Endodermal cell (in vitro differentiated cells): ENCODE measurements at regions not wholly inside any gene's neighbourhood (a gene's known extent, or its start where the extent isn't known, plus 50 kb on each side); places are given as distances from the start of the nearest gene placed in this dataset.
A peak's percentile ranks its signal among the peaks of the same experiment; 100 is the strongest.

Source experiments
- DNase-seq: peaks from one replicate; pipeline ENCODE4 v3.0.0-alpha.2; 2017
- H3K27ac ChIP-seq: 2 replicates; pipeline ENCODE4 v1.5.1; 2013; ENCODE audit warnings: mild to moderate bottlenecking, low read depth, low read length, moderate library complexity
- H3K27me3 ChIP-seq: 2 replicates; pipeline ENCODE4 v1.6.1; 2013; ENCODE audit warnings: mild to moderate bottlenecking, low read length, moderate library complexity; ENCODE audit not compliant: insufficient read depth, control insufficient read depth, poor library complexity, severe bottlenecking
- H3K36me3 ChIP-seq: 2 replicates; pipeline ENCODE4 v1.7.0; 2013; ENCODE audit warnings: mild to moderate bottlenecking, low read length, moderate library complexity; ENCODE audit not compliant: control insufficient read depth, insufficient read depth
- H3K4me1 ChIP-seq: one replicate; pipeline ENCODE4 v1.7.0; 2013; ENCODE audit warnings: low read length; ENCODE audit not compliant: control insufficient read depth, insufficient read depth
- H3K4me3 ChIP-seq: 2 replicates; pipeline ENCODE4 v1.5.1; 2013; ENCODE audit warnings: mild to moderate bottlenecking, low read length, moderate library complexity
- H3K9ac ChIP-seq: 2 replicates; pipeline ENCODE4 v1.6.1; 2013; ENCODE audit warnings: mild to moderate bottlenecking, low read length, moderate library complexity; ENCODE audit not compliant: poor library complexity, severe bottlenecking; ENCODE audit errors: extremely low read depth
- H3K9me3 ChIP-seq: 2 replicates; pipeline ENCODE4 v1.6.1; 2013; ENCODE audit warnings: mild to moderate bottlenecking, low read length, moderate library complexity; ENCODE audit not compliant: control insufficient read depth
- H3K27ac Mint-ChIP-seq: 2 replicates; pipeline ENCODE4 v1.8.0; 2020; ENCODE audit warnings: mixed read lengths
- H3K27me3 Mint-ChIP-seq: 2 replicates; pipeline ENCODE4 v1.8.0; 2021; ENCODE audit warnings: mild to moderate bottlenecking, mixed read lengths; ENCODE audit not compliant: insufficient read depth
- H3K36me3 Mint-ChIP-seq: 2 replicates; pipeline ENCODE4 v1.8.0; 2020; ENCODE audit warnings: low read depth, mixed read lengths
- H3K4me1 Mint-ChIP-seq: 2 replicates; pipeline ENCODE4 v1.8.0; 2020; ENCODE audit warnings: mixed read lengths
- H3K4me3 Mint-ChIP-seq: 2 replicates; pipeline ENCODE4 v1.8.0; 2020; ENCODE audit warnings: mild to moderate bottlenecking, moderate library complexity, mixed read lengths
- H3K9me3 Mint-ChIP-seq: 2 replicates; pipeline ENCODE4 v1.8.0; 2020; ENCODE audit warnings: mild to moderate bottlenecking, mixed read lengths
- CTCF ChIP-seq: fragments of 200-600 bp; sonication (generic); conservative IDR thresholded peaks from 2 replicates; pipeline ENCODE4 v1.5.0; 2021; ENCODE audit warnings: antibody characterized with exemption, mild to moderate bottlenecking
- WGBS, 2 experiments: methylation state at CpG; one replicate each; pipeline versions ENCODE4 v1.1.5 to v1.1.7; 2013; ENCODE audit warnings: missing lambda C conversion rate in 2 of 2, mixed read lengths in 1 of 2; ENCODE audit not compliant: insufficient coverage in 1 of 2, insufficient read length in 1 of 2; 5-methylcytosine and 5-hydroxymethylcytosine counted together

- Histone ChIP-seq H3K9ac (no peak overlapping the region), H3K4me1 (peaks cover 10% of the 10 kb centered on the region), H3K27ac (no peak overlapping the region), H3K36me3 (no peaks in the 10 kb centered on the region), H3K4me3 (no peak overlapping the region), H3K27me3 (no peaks in the 10 kb centered on the region), H3K9me3 (no peaks in the 10 kb centered on the region)
- Mint-ChIP-seq H3K4me1 (peaks cover 20% of the 10 kb centered on the region), H3K36me3 (no peaks in the 10 kb centered on the region), H3K27me3 (no peaks in the 10 kb centered on the region), H3K27ac (no peak overlapping the region), H3K9me3 (peaks cover 5% of the 10 kb centered on the region), H3K4me3 (no peak overlapping the region)
- WGBS, 2 experiments, result 98 to 100% methylated on average over 2 of the region's 2 CpGs
- no peak for DNase-seq
- no peak for TF ChIP-seq CTCF
Observed at GRCh38 chr18:56171848-56172247, 466.5 kb downstream of the TXNL1 start.

DNA sequence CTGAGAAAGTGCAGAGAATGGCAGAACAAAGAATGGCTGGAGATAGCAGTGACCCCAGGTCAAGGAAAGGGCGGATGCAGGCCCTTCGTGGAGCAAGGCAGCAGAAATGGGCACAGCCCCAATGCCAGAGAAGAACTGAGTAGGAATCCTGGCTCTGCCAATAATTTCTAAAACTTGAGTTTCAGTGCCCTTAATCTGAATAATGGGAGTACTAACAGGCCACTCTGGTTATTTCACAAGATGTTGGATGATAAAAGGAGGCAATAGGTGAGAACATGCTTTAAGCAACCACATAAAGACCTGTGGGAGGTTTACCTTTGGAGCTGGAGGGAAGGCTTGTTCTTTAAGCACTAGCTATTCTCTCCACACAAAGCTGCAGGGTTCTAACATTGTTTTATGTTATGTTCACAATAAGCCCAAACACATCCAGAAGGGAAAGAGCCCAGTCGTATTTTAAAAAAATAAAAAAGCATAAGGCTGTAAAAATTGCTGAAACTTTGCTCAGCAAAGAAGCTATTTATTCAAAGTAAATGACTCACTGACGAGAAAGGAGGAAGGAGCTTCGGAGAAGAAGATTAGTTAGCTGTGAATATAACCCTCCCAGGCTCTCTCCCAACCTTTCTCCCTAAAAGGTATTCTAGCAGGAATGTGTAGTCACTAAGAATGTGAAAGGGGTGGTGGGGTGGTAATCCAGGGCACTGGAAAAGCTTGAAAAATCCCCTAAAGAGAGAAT, 470.2 kb downstream of the TXNL1 start:
- DNase-seq, result peak; percentile 67
- no peak for TF ChIP-seq CTCF
- peaks cover 21% of the 10 kb centered on the region for H3K4me1 Mint-ChIP-seq
- H3K27me3 Mint-ChIP-seq, result no peaks in the 10 kb centered on the region
- H3K9me3 Mint-ChIP-seq, result peaks cover 5% of the 10 kb centered on the region
- H3K4me3 ChIP-seq, result no peak overlapping the region
- no peaks in the 10 kb centered on the region for H3K9me3 ChIP-seq
- H3K36me3 Mint-ChIP-seq, result no peaks in the 10 kb centered on the region
- peaks cover 10% of the 10 kb centered on the region for H3K4me1 ChIP-seq
- no peaks in the 10 kb centered on the region for H3K27me3 ChIP-seq
- H3K27ac ChIP-seq, result no peak overlapping the region
- 48 to 51% methylated on average over 3 to 4 of the region's 5 CpGs for WGBS, 2 experiments
- H3K27ac Mint-ChIP-seq, result peak overlapping the region; percentile 71
- no peak overlapping the region for H3K9ac ChIP-seq
- no peak overlapping the region for H3K4me3 Mint-ChIP-seq
- H3K36me3 ChIP-seq, result no peaks in the 10 kb centered on the region

GRCh38 chr18:56167366-56167765, 471.0 kb downstream of the TXNL1 start:
- no peak overlapping the region for H3K4me3 ChIP-seq
- no peak overlapping the region for H3K27ac ChIP-seq
- peaks cover 14% of the 10 kb centered on the region for H3K4me1 ChIP-seq
- peaks cover 5% of the 10 kb centered on the region for H3K9me3 Mint-ChIP-seq
- no peaks in the 10 kb centered on the region for H3K36me3 ChIP-seq
- no peaks in the 10 kb centered on the region for H3K36me3 Mint-ChIP-seq
- no peaks in the 10 kb centered on the region for H3K9me3 ChIP-seq
- no peak overlapping the region for H3K27ac Mint-ChIP-seq
- no peak overlapping the region for H3K4me3 Mint-ChIP-seq
- H3K27me3 Mint-ChIP-seq, result no peaks in the 10 kb centered on the region
- no peak overlapping the region for H3K9ac ChIP-seq
- no peak for TF ChIP-seq CTCF
- no peaks in the 10 kb centered on the region for H3K27me3 ChIP-seq
- no peak for DNase-seq
- 94 to 98% methylated on average over 3 to 4 of the region's 4 CpGs for WGBS, 2 experiments
- H3K4me1 Mint-ChIP-seq, result peaks cover 18% of the 10 kb centered on the region
